ENCODE measurements at regions not wholly inside any gene's neighbourhood (a gene's known extent, or its start where the extent isn't known, plus 50 kb on each side); places are given as distances from the start of the nearest gene placed in this dataset.

DNA sequence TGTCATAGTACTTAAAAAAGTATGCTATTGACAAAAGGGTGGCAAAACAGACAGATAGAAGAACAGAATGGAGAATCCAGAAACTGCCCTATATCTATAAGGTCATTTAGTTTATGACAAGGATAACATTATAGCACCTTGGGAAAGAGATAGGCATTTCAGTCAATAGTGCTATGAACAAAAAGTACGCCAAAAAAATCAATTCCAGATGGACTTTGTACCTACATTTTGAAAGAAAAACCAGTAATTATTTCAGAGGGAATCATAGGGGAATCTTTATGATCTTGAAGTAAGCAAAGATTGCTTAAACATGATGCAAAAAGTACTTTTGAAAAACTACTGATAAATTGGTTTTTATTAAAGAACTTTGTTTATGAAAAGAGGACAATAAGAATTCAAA, 59.9 kb upstream of the SETBP1 start:
- 36 to 84% (median 80%) methylated on average over 1 of the region's 1 CpG for WGBS, 3 donors
- no peaks in the 10 kb centered on the region for H3K9me3 ChIP-seq
- H3K4me3 ChIP-seq, result no peak overlapping the region
- no peaks in the 10 kb centered on the region for H3K4me1 ChIP-seq
- intact Hi-C loops (cut with DNase I), result no loop called here
- DNase-seq (no peak), ATAC-seq (no peak)
- H3K27me3 ChIP-seq (ENCODE audit: insufficient read depth in 3 of 3, low read length in 2 of 3), result no peaks in the 10 kb centered on the region
- no peaks in the 10 kb centered on the region for H3K36me3 ChIP-seq (ENCODE audit: insufficient read depth in 1 of 2, low read depth in 1 of 2)
- TF ChIP-seq, protein P1, sequence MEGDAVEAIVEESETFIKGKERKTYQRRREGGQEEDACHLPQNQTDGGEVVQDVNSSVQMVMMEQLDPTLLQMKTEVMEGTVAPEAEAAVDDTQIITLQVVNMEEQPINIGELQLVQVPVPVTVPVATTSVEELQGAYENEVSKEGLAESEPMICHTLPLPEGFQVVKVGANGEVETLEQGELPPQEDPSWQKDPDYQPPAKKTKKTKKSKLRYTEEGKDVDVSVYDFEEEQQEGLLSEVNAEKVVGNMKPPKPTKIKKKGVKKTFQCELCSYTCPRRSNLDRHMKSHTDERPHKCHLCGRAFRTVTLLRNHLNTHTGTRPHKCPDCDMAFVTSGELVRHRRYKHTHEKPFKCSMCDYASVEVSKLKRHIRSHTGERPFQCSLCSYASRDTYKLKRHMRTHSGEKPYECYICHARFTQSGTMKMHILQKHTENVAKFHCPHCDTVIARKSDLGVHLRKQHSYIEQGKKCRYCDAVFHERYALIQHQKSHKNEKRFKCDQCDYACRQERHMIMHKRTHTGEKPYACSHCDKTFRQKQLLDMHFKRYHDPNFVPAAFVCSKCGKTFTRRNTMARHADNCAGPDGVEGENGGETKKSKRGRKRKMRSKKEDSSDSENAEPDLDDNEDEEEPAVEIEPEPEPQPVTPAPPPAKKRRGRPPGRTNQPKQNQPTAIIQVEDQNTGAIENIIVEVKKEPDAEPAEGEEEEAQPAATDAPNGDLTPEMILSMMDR (IDR thresholded peaks at IDR 0.05), result no peak
- H3K27ac ChIP-seq, result no peak overlapping the region

DNA sequence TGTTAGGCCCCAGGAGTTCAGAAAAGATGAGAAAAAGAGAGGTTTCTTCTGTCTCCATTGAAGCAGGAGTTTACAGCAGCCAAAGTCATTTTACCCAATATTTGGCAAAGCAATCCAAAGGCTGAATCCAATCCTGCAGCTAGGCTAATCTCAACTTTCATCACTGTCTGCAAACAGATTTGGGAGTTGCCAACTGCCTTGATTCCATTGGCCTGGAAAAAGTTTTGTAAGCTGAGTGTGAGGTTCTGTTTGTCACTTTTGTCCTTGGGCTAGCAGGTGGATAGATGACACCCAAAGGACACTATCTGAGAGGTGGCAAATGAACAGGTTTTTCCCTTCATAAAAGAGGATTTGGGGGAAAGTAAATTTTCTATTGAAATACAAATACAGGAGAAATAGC, 56.6 kb upstream of the SETBP1 start:
- no peak overlapping the region for H3K27ac ChIP-seq
- peaks cover 7% of the 10 kb centered on the region for H3K4me1 ChIP-seq
- no peak overlapping the region for H3K4me3 ChIP-seq
- no peak for ATAC-seq
- DNase-seq, result no peak
- H3K27me3 ChIP-seq (ENCODE audit: insufficient read depth in 3 of 3, low read length in 2 of 3), result no peaks in the 10 kb centered on the region
- H3K36me3 ChIP-seq (ENCODE audit: insufficient read depth in 1 of 2, low read depth in 1 of 2), result no peaks in the 10 kb centered on the region
- intact Hi-C loops (cut with DNase I), result no loop called here
- TF ChIP-seq, protein P1 (IDR thresholded peaks at IDR 0.05), result no peak
- no peaks in the 10 kb centered on the region for H3K9me3 ChIP-seq

- Histone ChIP-seq H3K4me3 (no peak overlapping the region), H3K9me3 (no peaks in the 10 kb centered on the region), H3K36me3 (ENCODE audit: insufficient read depth in 1 of 2, low read depth in 1 of 2) (no peaks in the 10 kb centered on the region), H3K4me1 (peaks cover 7% of the 10 kb centered on the region), H3K27me3 (ENCODE audit: insufficient read depth in 3 of 3, low read length in 2 of 3) (no peaks in the 10 kb centered on the region), H3K27ac (no peak overlapping the region)
- TF ChIP-seq, protein P1 (IDR thresholded peaks at IDR 0.05), result no peak
- ATAC-seq (no peak), DNase-seq (no peak)
- WGBS, 3 donors, result 70 to 74% (median 70%) methylated on average over 3 of the region's 3 CpGs
- intact Hi-C loops (cut with DNase I), result no loop called here
Measured at GRCh38 chr18:44625386-44625785, 55.3 kb upstream of the SETBP1 start.

DNA sequence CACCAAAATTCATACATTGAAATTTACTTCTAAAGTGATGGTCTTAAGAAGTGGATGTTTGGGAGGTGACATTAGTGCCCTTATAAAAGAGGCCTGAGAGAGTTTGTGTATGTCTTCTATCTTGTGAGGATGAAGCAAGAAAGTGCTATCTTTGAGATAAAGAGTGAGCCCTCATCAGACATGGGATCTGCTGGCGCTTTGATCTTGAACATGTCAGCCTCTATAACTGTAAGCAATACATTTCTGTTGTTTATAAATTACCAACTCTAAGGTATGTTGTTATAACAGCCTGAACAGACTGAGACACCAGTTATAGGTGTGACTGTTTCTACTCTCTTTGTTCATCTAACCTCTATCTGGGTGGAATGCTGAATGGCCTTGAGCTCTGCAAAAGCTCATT, 54.5 kb upstream of the SETBP1 start:
- TF ChIP-seq, protein P1 (IDR thresholded peaks at IDR 0.05), result no peak
- Histone ChIP-seq H3K9me3 (no peaks in the 10 kb centered on the region), H3K4me3 (no peak overlapping the region), H3K36me3 (ENCODE audit: insufficient read depth in 1 of 2, low read depth in 1 of 2) (no peaks in the 10 kb centered on the region), H3K4me1 (peaks cover 7% of the 10 kb centered on the region), H3K27ac (no peak overlapping the region), H3K27me3 (ENCODE audit: insufficient read depth in 3 of 3, low read length in 2 of 3) (no peaks in the 10 kb centered on the region)
- intact Hi-C loops (cut with DNase I), result no loop called here
- DNase-seq, result no peak
- 96 to 100% (median 96%) methylated on average over 1 of the region's 1 CpG for WGBS, 3 donors
- no peak for ATAC-seq

DNA sequence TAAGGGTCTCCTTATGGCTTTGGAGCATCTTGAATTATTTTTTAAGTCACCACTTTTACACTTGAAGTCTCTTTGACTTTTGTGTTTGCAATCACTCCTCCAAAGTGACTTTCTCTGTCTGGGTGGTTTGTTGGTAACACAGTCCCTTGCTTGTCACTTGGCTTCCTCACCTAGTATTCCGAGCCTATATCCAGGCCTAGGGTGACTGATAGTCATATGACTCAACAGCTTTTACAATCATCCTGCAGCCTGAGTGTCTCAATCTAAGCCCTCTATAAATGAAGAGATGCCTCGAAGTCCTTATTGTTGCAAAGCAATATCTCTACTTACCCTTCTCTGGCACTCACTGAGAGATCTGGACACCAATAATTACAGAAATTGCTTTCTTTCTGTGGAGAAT, 53.9 kb upstream of the SETBP1 start:
- TF ChIP-seq, protein P1 (IDR thresholded peaks at IDR 0.05), result no peak
- Histone ChIP-seq H3K9me3 (no peaks in the 10 kb centered on the region), H3K4me3 (no peak overlapping the region), H3K36me3 (ENCODE audit: insufficient read depth in 1 of 2, low read depth in 1 of 2) (no peaks in the 10 kb centered on the region), H3K4me1 (peaks cover 7% of the 10 kb centered on the region), H3K27me3 (ENCODE audit: insufficient read depth in 3 of 3, low read length in 2 of 3) (no peaks in the 10 kb centered on the region), H3K27ac (no peak overlapping the region)
- intact Hi-C loops (cut with DNase I), result no loop called here
- WGBS, 3 donors, result 71 to 75% (median 71%) methylated on average over 2 of the region's 2 CpGs
- DNase-seq (no peak), ATAC-seq (peak; percentile 44 to 74 (median 63))
